ENCODE measurements at regions not wholly inside any gene's neighbourhood (a gene's known extent, or its start where the extent isn't known, plus 50 kb on each side); places are given as distances from the start of the nearest gene placed in this dataset.

- WGBS (ENCODE audit: missing lambda C conversion rate), result 39% methylated on average over 2 of the region's 2 CpGs
- Histone ChIP-seq H3K4me1 (no peaks in the 10 kb centered on the region), H3K27ac (no peak overlapping the region), H3K4me2 (no peak overlapping the region), H3K9me3 (no peaks in the 10 kb centered on the region), H3K4me3 (no peak overlapping the region)
- POLR2A ChIA-PET, result no interaction called here
- ATAC-seq (no peak), DNase-seq (ENCODE audit: low read depth in 1 of 2, low spot score in 1 of 2) (no peak), FAIRE-seq (no peak)
- TF ChIP-seq POLR2A (IDR thresholded peaks at IDR 0.05; ENCODE audit: low read length), result no peak
- CTCF ChIA-PET, result no interaction called here
Measured at GRCh38 chr1:219749370-219749769, 136.5 kb upstream of the ZC3H11B start.

GRCh38 chr1:219746141-219746540 is 133.2 kb upstream of the ZC3H11B start:
- DNase-seq (ENCODE audit: low read depth in 1 of 2, low spot score in 1 of 2) (no peak), ATAC-seq (no peak), FAIRE-seq (no peak)
- H3K9me3 ChIP-seq, result no peaks in the 10 kb centered on the region
- ChIA-PET CTCF (no interaction called here), POLR2A (no interaction called here)
- H3K4me1 ChIP-seq, result no peaks in the 10 kb centered on the region
- H3K4me3 ChIP-seq, result no peak overlapping the region
- no peak overlapping the region for H3K4me2 ChIP-seq
- 47% methylated on average over 2 of the region's 2 CpGs for WGBS (ENCODE audit: missing lambda C conversion rate)
- TF ChIP-seq PHF8 (IDR thresholded peaks at IDR 0.05; ENCODE audit: borderline replicate concordance, low read depth) (no peak), KDM1A (IDR thresholded peaks at IDR 0.05; ENCODE audit: low read depth) (no peak), HDAC2 (IDR thresholded peaks at IDR 0.05) (no peak), POLR2AphosphoS2 (conservative IDR thresholded peaks at IDR 0.05; ENCODE audit: low read length) (no peak), RARB (CRISPR knock-in tag; IDR thresholded peaks at IDR 0.05) (no peak), HMGXB4 (CRISPR knock-in tag; IDR thresholded peaks at IDR 0.05; ENCODE audit: borderline replicate concordance) (no peak), CEBPB (IDR thresholded peaks at IDR 0.05) (no peak), NR3C1 (IDR thresholded peaks at IDR 0.05) (no peak), CHD2 (IDR thresholded peaks at IDR 0.05; ENCODE audit: low read length, partially characterized antibody) (no peak), MAX (IDR thresholded peaks at IDR 0.05) (no peak), RCOR1 (IDR thresholded peaks at IDR 0.05; ENCODE audit: low read depth, low read length) (no peak), FOSL2 (IDR thresholded peaks at IDR 0.05) (no peak), FOSL2 (CRISPR knock-in tag; IDR thresholded peaks at IDR 0.05) (no peak), CTCF (IDR thresholded peaks at IDR 0.05) (no peak), ESRRA (IDR thresholded peaks at IDR 0.05; ENCODE audit: borderline replicate concordance, low read length) (no peak), TFCP2L1 (CRISPR knock-in tag; IDR thresholded peaks at IDR 0.05) (no peak), MAFK (IDR thresholded peaks at IDR 0.05; ENCODE audit: partially characterized antibody) (no peak), HOXB5 (CRISPR knock-in tag; IDR thresholded peaks at IDR 0.05) (no peak), KDM5A (IDR thresholded peaks at IDR 0.05) (no peak), NFE2L2 (conservative IDR thresholded peaks at IDR 0.05; ENCODE audit: low read length) (no peak), SREBF2 (IDR thresholded peaks at IDR 0.05) (no peak)
- H3K27ac ChIP-seq, result no peak overlapping the region

- ATAC-seq (no peak), DNase-seq (ENCODE audit: low read depth in 1 of 2, low spot score in 1 of 2) (no peak), FAIRE-seq (no peak)
- no peak overlapping the region for H3K4me3 ChIP-seq
- 32% methylated on average over 3 of the region's 3 CpGs for WGBS (ENCODE audit: missing lambda C conversion rate)
- no peaks in the 10 kb centered on the region for H3K4me1 ChIP-seq
- no peak overlapping the region for H3K27ac ChIP-seq
- H3K4me2 ChIP-seq, result no peak overlapping the region
- no peaks in the 10 kb centered on the region for H3K9me3 ChIP-seq
- POLR2A ChIA-PET, result no interaction called here
- CTCF ChIA-PET, result no interaction called here
- no peak for TF ChIP-seq MAZ (IDR thresholded peaks at IDR 0.05; ENCODE audit: borderline replicate concordance, low read depth, low read length)
- no peak for TF ChIP-seq JUN (IDR thresholded peaks at IDR 0.05)
- no peak for TF ChIP-seq CBX2 (IDR thresholded peaks at IDR 0.05; ENCODE audit: borderline replicate concordance, low read depth)
- no peak for TF ChIP-seq RNF2 (IDR thresholded peaks at IDR 0.05; ENCODE audit: borderline replicate concordance, low read depth)
- no peak for TF ChIP-seq CTCF (IDR thresholded peaks at IDR 0.05)
- no peak for TF ChIP-seq FOXS1 (CRISPR knock-in tag; IDR thresholded peaks at IDR 0.05)
- TF ChIP-seq KDM1A (IDR thresholded peaks at IDR 0.05; ENCODE audit: low read depth), result no peak
- no peak for TF ChIP-seq TFCP2L1 (CRISPR knock-in tag; IDR thresholded peaks at IDR 0.05)
Measured at GRCh38 chr1:219744652-219745469, 132.0 kb upstream of the ZC3H11B start.

All from A549 (cell line).